ENCODE measurements at regions not wholly inside any gene's neighbourhood (a gene's known extent, or its start where the extent isn't known, plus 50 kb on each side); places are given as distances from the start of the nearest gene placed in this dataset.

DNA sequence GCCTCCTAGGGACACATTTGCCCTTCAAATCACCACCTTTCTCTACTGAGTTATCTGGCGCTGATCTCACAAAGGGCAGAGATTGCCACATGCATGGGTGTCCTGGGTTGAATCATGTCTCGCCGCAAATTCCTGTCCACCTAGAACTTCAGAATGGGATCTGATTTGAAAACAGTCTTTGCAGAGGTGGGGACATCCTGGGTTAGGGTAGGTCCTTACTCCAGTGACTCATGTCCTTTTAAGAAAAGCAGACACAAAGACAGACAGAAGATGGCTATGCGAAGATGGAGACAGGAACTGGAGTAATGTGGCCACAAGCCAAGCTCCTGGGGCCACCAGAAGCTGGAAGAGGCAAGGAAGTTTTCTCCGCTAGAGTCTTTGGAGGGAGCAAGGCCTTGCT, 197.4 kb upstream of the SMIM21 start:
- Histone ChIP-seq H3K27me3 (no peaks in the 10 kb centered on the region), H3K36me3 (no peaks in the 10 kb centered on the region), H3K9me3 (no peaks in the 10 kb centered on the region), H3K27ac (no peak overlapping the region), H3K4me3 (no peak overlapping the region), H3K4me1 (no peaks in the 10 kb centered on the region)
- ATAC-seq (no peak), DNase-seq (no peak)
- intact Hi-C loops (cut with DNase I) = no loop called here
- no peak for TF ChIP-seq CTCF (IDR thresholded peaks at IDR 0.05)

DNA sequence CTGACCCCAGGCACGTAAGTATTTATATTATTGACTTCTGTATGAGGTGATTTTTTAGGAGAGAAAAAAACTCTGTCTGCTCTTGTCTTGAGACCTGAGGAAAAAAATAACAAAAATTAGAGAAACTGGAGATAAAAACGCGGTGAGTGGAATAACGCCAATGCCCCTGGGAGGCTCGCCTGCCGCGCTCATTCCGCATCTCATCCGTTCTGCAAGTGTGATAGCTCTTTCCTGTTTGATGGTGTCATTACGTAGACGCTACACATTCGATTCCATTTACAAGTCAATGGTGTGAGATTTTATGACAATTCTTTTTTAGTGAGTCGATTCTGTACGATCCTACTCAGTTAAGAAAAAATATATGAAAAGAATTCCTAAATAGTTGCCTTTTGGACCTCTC, 194.3 kb upstream of the SMIM21 start:
- H3K27me3 ChIP-seq = no peaks in the 10 kb centered on the region
- no peaks in the 10 kb centered on the region for H3K9me3 ChIP-seq
- DNase-seq (no peak), ATAC-seq (no peak)
- no peak for TF ChIP-seq CTCF (IDR thresholded peaks at IDR 0.05)
- H3K36me3 ChIP-seq = no peaks in the 10 kb centered on the region
- no peak overlapping the region for H3K27ac ChIP-seq
- no peak overlapping the region for H3K4me3 ChIP-seq
- no peaks in the 10 kb centered on the region for H3K4me1 ChIP-seq
- intact Hi-C loops (cut with DNase I) = no loop called here

DNA sequence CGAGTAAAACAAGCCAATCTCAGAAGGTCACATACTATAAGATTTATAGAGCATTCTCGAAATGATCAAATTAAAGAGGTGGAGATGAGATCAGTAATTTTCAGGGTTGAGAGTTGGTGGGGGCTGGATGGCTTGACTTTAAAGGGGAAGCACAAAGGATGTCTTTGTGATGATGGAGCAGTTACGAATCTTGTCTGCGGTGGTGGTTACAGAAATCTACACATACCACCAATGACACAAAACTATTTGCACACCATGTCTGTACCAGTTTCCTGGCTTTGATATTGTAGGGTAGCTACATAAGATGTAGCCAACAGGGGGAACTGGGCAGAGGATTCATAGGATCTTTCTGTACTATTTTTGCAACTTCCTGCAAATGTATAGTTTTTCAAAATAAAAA, 190.6 kb upstream of the SMIM21 start:
- DNase-seq = no peak

DNA sequence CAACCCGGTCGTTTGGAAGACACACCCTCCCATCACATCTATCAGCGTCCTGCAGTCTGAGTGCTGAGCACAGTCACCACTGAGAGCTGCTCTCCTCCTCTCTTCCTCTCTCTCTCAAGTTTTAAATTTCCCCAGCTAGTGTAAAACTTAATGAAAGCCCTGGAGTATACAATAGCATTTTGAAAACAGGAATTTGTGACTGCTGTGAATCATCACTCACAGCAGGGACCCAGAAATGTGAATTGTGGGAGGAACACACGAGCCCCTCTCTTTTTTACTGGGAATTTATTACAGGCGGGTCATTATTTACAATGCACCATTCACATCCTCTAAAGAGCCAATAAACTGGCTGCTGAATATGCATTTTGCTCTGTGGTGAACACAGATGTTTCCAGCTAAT, 185.0 kb upstream of the SMIM21 start:
- DNase-seq = no peak
- Histone ChIP-seq H3K27me3 (no peaks in the 10 kb centered on the region), H3K27ac (no peak overlapping the region), H3K4me1 (no peaks in the 10 kb centered on the region), H3K36me3 (no peaks in the 10 kb centered on the region), H3K9me3 (no peaks in the 10 kb centered on the region), H3K4me3 (no peak overlapping the region)
- ATAC-seq = no peak
- no peak for TF ChIP-seq CTCF (IDR thresholded peaks at IDR 0.05)
- intact Hi-C loops (cut with DNase I) = no loop called here

More for the DNA sequence above, 190.6 kb upstream of the SMIM21 start:
- intact Hi-C loops (cut with DNase I) = no loop called here
- no peaks in the 10 kb centered on the region for H3K36me3 ChIP-seq
- H3K27ac ChIP-seq = no peak overlapping the region
- ATAC-seq = no peak
- TF ChIP-seq CTCF (IDR thresholded peaks at IDR 0.05) = no peak
- H3K4me3 ChIP-seq = no peak overlapping the region
- H3K27me3 ChIP-seq = no peaks in the 10 kb centered on the region
- no peaks in the 10 kb centered on the region for H3K4me1 ChIP-seq
- no peaks in the 10 kb centered on the region for H3K9me3 ChIP-seq

GRCh38 chr18:75607701-75608100, 180.2 kb upstream of the SMIM21 start:
- Histone ChIP-seq H3K27me3 (no peaks in the 10 kb centered on the region), H3K9me3 (no peaks in the 10 kb centered on the region), H3K36me3 (no peaks in the 10 kb centered on the region), H3K27ac (no peak overlapping the region), H3K4me1 (no peaks in the 10 kb centered on the region), H3K4me3 (no peak overlapping the region)
- DNase-seq = no peak
- ATAC-seq = no peak
- no peak for TF ChIP-seq CTCF (IDR thresholded peaks at IDR 0.05)
- intact Hi-C loops (cut with DNase I) = no loop called here

GRCh38 chr18:75592527-75592926, 165.0 kb upstream of the SMIM21 start:
- no peak for TF ChIP-seq CTCF (IDR thresholded peaks at IDR 0.05)
- intact Hi-C loops (cut with DNase I) = no loop called here

More at GRCh38 chr18:75592527-75592926, 165.0 kb upstream of the SMIM21 start:
- ATAC-seq = no peak
- Histone ChIP-seq H3K27ac (no peak overlapping the region), H3K4me3 (no peak overlapping the region), H3K9me3 (peaks cover 13% of the 10 kb centered on the region), H3K4me1 (no peaks in the 10 kb centered on the region), H3K36me3 (no peaks in the 10 kb centered on the region), H3K27me3 (no peaks in the 10 kb centered on the region)
- DNase-seq = no peak
